GM04503 (cell line): ENCODE measurements at regions not wholly inside any gene's neighbourhood (a gene's known extent, or its start where the extent isn't known, plus 50 kb on each side); places are given as distances from the start of the nearest gene placed in this dataset.
"Not testable (repeated sequence)": the region's sequence is repeated elsewhere in the genome, so short reads cannot be mapped to it uniquely, and the experiment has no call there.

Experiments
- DNase-seq: peaks from one replicate; pipeline ENCODE4 v3.0.0-alpha.2; 2012; ENCODE audit warnings: low read depth

DNA sequence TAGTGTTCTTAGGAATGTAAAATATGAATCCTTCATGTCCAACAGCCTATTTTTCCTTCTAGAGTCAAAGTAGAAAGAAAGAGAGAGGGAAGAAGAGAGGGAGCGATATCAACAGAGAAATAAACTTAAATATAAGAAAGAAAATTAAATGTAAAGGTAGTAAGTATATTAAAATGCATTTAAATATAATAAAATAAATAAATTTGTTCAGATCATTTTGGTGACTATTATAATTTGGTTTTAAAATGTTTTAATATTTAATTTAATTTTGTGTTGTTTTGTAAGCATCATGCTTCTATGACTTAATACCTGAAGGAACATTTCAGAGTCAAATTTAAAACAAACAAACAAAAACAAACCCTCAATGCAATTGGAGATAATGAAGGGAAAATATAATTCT is 405.2 kb upstream of the IRX1 start:
- DNase-seq = no peak

DNA sequence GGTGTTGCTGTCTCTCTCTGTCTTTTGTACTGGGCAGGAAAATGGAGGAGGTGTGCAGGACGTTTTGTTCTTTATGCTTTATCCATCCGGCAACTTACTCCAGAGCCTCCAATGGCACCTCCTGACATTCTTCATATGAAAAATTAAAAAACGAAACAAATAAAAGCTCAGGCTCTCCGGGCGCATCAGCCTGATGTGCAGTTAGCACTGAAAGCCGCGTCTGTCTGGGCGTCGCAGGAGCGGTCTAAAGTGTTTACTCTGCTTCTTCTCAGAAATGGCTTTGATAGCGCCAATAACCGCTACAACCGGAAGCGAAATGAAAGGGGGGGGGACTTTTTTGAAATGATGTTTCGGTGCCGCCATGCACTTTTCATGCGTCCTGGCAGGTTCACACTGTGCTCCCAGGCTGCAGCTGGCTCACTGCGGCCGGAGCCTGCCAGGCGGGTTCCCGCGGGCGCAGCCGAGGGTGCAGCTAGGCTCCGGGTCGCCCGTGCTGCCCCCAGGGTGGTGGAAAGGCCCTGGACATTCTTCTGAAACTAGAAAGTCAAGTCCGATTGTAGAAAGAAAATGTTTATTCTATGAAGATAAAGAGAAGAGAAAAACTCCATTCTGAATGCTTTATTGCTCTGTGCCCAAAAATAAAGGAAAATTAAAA is 407.7 kb upstream of the IRX1 start:
- no peak for DNase-seq

DNA sequence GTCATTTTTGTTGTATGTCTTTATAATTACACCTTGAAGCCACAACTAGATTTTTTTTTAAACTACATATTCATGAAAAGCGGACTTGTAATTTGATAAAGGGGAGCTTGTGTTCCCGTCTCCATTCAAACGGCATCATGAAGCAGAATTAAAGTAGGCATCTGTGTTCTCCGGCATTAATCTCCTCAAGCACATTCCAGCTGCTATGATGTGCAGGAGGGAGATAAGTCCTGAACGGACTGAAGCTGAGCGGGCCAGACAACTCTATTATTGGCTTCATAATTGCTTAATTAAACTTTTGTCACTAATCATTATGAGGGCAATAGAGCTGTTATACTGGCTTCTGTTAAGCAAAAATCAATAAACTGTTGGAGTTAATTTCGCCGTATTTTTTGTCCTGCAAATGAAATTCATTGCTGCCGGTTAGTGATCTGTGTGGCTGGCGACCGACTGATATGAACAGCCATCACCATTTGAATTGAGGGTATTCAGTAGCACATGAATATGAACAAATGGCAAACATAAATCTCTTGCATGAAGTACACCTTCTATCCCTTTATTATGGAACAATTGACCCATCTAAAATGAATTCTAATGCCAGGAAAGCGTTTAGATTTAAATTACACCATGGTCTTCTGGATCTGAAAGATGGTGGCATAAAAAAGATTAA is 408.8 kb upstream of the IRX1 start:
- DNase-seq = no peak

DNA sequence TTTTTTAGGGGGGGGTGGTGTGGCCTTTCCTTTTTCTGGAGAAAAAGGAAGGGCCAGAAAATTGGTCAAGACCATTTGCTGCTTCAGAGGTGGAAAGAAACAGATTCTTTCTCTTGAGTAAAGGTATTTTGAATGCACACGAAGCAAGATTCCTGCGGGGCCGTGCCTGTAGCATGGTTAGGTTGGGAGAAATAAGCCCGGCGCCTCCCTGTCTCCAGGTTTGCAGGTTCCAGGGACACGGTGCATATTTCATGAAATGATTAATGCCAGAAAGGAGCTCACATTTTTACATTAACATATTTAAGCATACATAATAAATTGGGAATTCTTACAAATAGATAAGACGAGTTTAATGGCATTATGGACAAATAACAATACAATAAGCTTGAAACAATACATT is 409.5 kb upstream of the IRX1 start:
- DNase-seq = no peak

DNA sequence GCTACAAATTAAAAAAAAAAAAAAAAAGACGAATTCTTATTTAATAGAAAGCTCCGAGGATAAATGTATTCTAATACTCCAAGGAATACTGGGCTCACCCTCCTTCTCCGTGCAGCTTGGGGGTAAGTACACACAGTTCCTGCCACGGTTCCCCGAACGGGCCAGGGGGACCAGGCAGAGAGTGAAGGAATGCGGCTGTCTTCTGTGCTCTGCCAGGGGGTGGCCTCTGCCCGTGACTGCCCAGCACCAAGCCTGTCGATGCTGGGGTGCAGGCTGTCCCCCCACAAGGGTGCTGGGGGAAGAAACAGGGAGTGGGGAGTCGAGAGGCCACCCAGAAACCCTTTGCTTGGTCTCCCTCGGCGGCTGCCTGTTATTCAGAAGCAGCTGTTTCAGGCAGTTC is 410.1 kb upstream of the IRX1 start:
- DNase-seq = no peak

DNA sequence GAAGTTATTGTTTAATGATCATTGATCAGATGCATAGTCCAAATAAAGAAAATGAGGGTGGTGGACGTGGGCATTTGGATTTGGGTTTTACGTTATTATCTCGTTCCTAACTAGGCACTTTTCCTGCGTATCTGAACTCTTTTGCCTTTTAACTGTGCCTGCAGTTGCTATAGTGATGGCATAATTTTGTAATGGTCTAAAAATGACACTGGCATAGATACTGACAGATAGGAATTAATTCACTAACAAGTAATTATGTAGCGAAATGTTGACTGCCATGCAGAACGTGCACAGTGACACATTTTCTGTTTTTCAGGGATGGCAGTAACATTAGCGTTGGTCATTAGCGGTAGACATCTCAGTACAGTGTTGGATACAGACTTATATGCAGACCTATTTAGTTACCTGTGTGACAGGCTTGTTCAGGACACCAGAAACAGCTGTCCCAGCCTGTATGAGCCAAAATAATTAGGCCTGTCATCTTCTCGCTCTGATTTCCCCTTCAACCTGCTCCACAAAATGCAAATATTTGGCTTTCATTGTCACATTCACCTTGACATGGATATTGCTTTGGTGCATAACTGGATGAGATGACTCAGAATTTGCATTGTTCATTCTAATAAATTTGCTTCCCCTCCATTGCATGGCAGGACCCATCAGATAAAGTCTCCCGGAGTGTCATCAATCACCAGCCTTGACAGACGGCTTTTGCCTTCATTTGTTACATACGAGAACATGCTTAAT is 413.3 kb upstream of the IRX1 start:
- no peak for DNase-seq

DNA sequence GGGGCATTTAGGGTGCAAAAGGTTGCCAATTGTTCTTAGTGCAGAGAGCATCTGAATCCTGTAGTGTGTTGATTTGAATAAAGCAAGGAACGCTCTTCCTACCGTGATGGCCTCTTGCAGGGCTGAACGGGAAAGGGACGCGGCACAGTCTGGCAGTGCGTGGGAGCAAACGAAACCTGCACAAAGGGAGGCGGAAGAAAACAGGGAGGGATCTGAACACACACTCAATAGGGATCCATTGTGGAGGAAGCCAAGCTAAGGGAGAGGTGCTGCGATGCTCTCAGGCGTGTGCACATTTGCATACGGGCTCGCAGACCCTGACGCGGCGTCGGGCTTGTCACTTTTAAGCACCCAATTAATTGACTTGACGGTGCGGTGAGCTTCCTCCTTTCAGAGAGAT is 414.0 kb upstream of the IRX1 start:
- no peak for DNase-seq

DNA sequence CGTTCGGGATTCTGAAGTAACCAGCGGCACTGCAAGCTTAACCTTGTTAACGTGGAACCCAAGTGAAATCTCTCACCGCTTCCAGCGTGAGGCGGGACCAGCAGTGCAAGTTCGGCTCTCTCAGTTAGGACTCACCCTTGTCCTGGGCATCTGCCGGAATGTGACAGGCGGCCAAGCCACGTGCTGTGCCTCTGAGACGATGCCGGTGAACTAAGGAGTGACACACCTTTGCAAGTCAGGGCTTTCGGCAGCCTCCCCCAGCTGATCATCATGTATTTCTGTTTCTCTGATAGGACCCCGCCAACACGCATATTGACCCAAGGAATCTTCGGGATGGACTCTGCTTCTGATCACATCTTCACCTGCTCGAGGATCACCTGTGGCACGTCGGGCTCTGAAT is 415.0 kb upstream of the IRX1 start:
- DNase-seq = no peak

DNA sequence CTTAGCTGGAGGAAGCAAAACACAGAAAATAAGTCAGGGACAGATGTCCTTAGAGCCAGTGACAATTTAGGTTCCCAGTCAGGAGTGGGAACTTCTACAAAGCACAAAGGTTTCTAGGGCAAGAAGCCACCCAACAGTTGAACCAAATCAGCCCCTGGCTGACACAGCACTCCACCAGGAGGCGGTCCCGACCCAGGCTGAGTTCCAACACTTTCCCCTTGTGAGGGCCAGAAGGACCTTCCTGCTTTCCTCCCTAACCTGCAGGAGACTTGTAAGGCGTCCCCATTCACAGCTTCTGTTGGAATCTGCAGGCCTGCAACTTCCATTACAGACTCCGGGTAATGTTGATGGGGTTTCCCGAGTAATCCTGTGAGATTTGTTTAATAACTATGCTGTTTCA is 416.4 kb upstream of the IRX1 start:
- no peak for DNase-seq

DNA sequence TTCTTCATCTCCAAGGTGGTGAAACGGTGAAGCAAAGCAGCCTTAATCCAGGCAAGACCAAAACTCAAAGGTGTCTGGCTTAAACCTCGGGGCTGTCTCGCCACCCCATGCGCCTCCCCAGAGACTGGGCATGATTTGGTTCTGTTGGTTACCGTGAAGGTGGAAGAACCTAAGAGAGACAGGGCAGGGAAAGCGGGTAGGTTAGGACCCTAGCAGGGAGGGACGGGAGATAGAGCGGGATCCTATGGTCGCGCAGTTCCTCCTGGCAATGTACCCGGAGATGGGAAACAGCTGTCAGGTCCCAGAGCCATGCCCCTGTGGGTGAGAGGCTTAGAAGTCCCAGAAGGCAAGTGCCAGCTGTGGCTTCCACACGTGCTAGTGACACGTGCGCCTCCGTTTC is 418.3 kb upstream of the IRX1 start:
- no peak for DNase-seq

DNA sequence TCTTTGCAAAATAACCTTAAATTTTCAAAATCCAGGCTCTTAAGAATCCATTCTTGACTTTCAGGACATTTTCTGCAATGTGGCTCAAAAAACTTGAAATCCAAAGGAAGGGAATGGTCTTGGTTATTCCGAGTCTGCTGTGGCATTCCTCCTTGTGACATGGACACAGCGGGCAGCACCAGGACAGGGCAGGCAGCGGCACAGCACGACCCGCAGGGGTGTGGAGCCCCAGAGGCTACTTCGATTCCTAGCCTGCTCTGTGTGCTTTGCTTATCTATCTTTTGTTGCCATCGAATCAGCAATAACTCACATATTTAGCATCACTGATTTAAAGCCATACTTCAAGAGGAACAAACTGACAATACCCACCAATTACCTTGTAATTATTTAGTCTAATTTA is 420.2 kb upstream of the IRX1 start:
- no peak for DNase-seq

DNA sequence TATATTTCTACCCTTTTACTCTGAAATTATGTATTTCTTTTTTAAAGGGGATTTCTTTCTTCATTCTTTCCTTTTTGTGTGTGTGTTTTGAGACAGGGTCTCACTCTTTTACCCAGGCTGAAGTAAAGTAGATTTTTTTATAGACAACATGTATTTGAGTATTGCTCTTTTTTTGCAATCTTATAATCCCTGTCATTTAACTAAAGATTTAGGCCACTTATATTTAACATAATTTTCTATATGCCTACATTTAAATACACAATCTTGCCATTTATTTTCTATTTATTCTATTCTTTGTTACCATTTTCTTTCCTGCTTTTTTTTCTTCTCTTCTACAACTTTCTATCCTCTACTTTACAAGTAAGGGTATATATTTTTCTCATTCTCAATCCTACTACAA is 416.0 kb upstream of the IRX2 start:
- no peak for DNase-seq

DNA sequence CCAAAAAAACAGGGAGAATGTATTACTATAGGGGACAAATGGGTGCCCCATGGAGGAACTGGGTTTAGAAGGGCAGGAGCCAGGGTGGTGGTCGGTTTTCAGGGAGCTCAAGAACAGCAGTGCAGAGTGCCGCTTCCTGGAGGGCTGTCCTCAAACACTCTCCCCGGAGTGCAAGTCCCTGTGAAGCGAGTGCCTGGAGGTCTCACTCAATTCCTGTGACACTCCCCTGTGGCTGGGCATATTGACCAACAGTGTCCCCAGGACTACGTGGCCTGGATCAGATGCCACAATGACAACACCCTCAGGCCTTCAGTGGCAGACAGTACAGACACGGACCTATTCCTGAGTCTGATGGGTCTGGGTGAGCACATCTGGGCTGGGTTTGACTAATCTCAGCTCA is 412.1 kb upstream of the IRX2 start:
- no peak for DNase-seq

DNA sequence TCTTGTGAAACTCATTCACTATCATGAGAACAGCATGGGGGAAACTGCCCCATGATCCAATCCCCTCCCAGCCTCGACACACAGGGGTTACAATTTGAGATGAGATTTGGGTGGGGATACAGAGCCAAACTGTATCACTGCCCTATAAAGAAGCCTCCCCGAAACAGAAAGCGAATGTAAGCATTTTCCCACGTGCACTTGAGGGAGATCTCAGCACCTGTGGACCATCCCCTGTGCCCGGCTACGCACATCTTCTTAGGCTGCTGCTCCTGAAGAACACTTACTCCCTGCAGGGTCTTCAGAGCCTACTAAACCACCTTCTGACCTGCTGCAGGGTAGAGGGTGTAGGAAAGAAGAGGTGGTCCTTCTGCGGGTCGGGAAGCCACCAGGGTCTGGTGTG is 410.2 kb upstream of the IRX2 start:
- no peak for DNase-seq

DNA sequence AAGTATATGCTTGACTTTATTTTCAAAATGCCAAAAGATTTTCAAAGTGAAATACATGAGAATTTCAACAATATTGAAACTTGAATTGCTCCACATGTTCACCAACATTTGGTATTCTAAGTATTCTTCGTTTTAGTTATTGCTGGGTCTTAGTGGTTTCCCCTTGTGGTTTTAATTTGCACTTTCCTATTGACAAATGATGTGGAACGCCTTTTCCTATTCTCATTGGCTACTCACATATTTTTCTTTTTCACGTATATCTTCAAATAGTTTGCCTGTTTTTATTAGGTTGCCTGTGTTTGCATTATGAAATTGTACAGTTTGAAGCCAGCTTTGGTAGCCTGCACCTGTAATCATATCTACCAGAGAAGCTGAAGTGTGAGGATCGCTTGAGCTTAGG is 405.7 kb upstream of the IRX2 start:
- DNase-seq = no peak

DNA sequence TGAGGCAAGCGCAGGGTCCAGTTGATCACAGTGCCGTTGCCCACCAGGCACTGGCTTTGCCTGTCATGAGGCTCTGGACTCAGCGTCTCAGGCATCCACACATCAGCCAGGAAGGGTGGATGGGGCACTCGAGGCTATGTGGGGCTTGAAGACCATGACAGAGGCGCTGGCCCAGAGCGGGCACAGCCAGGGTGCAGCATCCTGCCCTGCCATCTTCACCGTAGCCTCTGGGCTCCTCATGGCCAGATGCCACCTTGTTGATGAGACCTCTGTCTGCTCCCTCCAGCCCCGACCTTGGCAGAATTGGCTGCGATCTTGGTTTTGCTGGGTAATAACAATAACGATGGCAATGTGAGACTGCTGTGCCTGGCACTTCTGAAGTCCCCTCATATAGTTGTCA is 404.2 kb upstream of the IRX2 start:
- no peak for DNase-seq

DNA sequence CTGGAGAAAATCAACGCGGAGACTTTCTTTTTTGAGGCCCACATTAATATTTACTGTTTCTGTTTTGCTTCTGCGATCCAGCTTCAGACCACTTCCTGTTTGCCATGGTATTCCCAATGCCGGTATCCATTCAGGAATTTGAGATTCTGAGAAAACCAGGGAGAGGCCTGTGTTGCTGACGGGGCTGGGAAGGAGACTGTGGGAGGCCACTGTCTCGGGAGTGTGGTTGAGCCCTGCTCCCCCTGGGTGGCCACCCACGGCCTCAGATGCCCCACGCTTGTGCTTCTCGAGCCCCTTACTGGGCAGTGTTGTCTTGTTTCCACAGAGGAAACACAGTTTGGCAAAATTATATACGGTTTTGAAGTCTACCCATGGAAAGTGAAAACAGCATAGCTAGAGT is 403.6 kb upstream of the IRX2 start:
- no peak for DNase-seq

DNA sequence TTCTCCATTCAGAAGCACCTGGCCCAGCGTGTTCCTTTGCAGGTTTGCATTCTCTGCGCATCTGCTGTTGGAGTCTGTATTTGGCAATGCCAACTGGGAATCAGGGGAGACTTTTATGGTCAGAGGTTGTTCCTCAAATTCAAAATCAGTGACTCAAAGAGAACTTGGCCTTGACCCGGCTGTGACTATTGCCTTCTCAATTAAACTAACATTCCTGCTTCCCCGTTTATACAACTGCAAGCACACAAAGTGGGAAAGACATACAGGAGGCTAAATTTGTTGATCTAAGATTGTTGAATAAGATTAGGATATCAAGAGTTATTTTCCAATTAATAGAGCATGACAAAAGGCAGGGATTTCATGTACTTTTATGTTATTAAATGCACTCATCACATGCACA is 402.4 kb upstream of the IRX2 start:
- DNase-seq = no peak

DNA sequence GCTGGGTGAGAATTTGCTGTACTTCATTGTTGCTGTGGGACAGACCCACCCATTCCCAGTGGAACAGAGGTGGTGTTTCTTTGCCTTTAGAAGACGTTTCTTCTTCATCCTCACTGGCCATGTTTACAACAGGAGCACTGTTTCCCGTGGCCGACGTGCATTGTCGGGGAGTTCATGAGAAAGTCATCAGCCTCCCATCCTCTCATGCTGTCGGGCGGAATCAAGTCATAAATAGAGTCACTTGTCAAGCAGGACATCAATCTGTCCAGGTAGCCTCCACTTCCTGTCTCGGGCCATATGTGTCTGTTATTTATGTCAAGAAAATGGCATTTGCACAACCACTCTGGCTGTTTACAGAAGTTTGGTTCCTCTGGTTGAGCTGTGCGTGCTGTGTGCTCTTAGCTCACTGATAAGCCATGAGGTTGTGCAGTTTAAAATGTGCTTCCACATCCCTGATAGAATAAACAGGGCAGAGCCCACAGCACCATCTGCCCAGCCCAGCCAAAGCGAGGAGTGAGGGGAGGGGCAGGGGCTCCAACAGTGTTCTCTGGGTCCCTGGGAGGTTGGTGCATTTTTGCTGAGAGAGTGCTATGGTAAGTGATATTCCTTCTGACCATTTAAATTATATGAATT is 401.9 kb upstream of the IRX2 start:
- no peak for DNase-seq

DNA sequence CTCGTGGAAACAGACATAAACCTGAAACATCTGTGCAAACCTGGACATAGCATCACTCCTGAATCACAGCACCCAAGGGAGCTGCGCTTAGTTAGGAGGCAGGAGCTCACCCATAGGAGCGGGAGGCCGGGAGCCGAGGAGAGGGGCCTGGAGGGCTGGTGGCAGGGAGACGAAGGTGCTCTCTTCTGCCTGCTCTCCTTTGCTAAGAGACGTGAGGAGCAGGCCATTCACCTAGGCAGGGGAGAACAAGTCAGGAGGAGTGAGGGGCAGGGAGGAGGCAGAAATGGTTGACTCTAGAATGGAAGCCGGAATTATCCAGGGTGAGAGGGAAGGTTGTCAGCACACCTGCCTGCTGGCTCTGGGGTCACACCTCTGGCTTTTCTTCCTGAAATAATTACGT is 398.4 kb upstream of the IRX2 start:
- no peak for DNase-seq

DNA sequence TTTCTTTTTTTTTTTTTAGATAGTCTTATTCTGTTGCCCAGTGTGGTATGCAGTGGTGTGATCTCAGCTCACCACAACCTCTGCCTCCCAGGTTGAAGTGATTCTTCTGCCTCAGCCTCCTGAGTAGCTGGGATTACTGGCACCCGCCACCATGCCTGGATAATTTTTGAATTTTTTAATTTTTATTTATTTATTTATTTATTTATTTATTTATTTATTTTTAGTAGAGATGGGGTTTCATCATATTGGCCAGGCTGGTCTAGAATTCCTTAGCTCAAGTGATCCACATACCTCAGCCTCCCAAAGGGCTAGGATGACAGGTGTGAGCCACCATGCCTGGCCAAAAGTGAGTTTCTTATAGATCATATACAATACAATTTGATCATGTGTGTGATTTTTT is 395.9 kb upstream of the IRX2 start:
- DNase-seq = not testable (repeated sequence)

DNA sequence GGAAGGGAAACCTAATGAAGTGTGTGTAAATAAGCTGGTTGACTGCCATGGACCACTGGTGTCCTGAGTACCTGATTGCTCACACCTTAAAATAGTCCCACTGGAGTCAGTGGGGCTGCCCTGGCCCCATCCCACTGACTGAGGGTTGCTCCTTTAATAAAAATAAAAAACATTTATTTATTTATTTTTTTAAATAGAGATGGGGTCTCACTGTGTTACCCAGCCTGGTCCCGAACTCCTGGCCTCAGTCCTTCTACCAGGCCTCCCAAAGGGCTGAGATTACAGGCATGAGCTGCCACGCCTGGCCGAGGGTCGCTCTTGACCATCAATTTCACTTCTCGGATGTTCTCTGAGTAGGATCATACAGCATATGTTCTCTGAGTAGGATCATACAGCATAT is 394.2 kb upstream of the IRX2 start:
- no peak for DNase-seq

DNA sequence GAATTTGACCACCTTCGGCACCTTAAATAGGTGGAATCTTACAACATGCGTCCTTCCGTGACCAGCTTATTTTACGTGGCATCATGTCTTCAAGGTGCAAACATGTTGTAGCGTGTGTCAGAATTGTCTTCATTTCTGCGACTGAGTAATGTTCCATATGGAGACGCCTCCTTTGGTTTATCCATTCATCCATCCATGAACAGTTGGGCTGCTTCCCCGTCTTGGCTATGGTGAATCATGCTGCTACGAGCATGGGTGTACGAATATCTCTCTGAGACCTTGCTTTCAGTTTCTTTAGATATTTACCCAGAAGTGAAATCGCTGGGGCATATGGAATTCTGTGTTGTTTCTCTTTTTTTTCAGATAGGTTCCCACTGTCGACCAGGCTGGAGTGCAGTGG is 391.9 kb upstream of the IRX2 start:
- DNase-seq = no peak
